HG03558 (cell line): ENCODE measurements at regions not wholly inside any gene's neighbourhood (a gene's known extent, or its start where the extent isn't known, plus 50 kb on each side); places are given as distances from the start of the nearest gene placed in this dataset.

Source experiments
- ATAC-seq: cut with Tn5 transposase; IDR thresholded peaks from one replicate; pipeline ENCODE4 v1.9.1; 2021; ENCODE audit warnings: moderate number of reproducible peaks; ENCODE audit not compliant: unreplicated experiment; ENCODE audit errors: extremely low read depth

- ATAC-seq, result no peak
These were observed 514.6 kb downstream of the FUT8 start for GRCh38 chr14:65926935-65927700.

- no peak for ATAC-seq
These were observed 515.4 kb downstream of the FUT8 start for GRCh38 chr14:65927931-65928356.

- ATAC-seq, result no peak
These were observed 516.5 kb downstream of the FUT8 start for GRCh38 chr14:65928995-65929394.

- ATAC-seq, result no peak
These were observed 521.0 kb downstream of the FUT8 start for GRCh38 chr14:65933400-65934069.

- ATAC-seq, result no peak
These were observed 521.5 kb downstream of the FUT8 start for GRCh38 chr14:65934070-65934435.

GRCh38 chr14:65936342-65936975, 523.9 kb downstream of the FUT8 start:
- no peak for ATAC-seq

- no peak for ATAC-seq
These were observed 524.8 kb downstream of the FUT8 start for GRCh38 chr14:65937079-65937959.

- ATAC-seq, result no peak
These were observed 525.4 kb downstream of the FUT8 start for GRCh38 chr14:65937960-65938316.

GRCh38 chr14:65938738-65939137, 526.2 kb downstream of the FUT8 start:
- ATAC-seq, result no peak

- no peak for ATAC-seq
These were observed 526.7 kb downstream of the FUT8 start for GRCh38 chr14:65939184-65939583.

- no peak for ATAC-seq
These were observed 527.7 kb downstream of the FUT8 start for GRCh38 chr14:65940056-65940735.

GRCh38 chr14:65941091-65941490, 528.6 kb downstream of the FUT8 start:
- no peak for ATAC-seq

- no peak for ATAC-seq
These were observed 530.6 kb downstream of the FUT8 start for GRCh38 chr14:65943150-65943549.

- ATAC-seq, result no peak
These were observed 531.4 kb downstream of the FUT8 start for GRCh38 chr14:65943916-65944410.

GRCh38 chr14:65945327-65945726, 532.8 kb downstream of the FUT8 start:
- no peak for ATAC-seq

- no peak for ATAC-seq
These were observed 534.0 kb downstream of the FUT8 start for GRCh38 chr14:65946494-65946893.

- ATAC-seq, result no peak
These were observed 535.8 kb downstream of the FUT8 start for GRCh38 chr14:65948302-65948701.

- ATAC-seq, result no peak
These were observed 536.3 kb upstream of the CCDC196 start for GRCh38 chr14:65949711-65950516.

GRCh38 chr14:65954942-65955341, 531.2 kb upstream of the CCDC196 start:
- ATAC-seq, result no peak
